RWPE2 (cell line): ENCODE measurements at regions not wholly inside any gene's neighbourhood (a gene's known extent, or its start where the extent isn't known, plus 50 kb on each side); places are given as distances from the start of the nearest gene placed in this dataset.

ENCODE experiments used
- ATAC-seq: fragments of 200-7000 bp; cut with Tn5 transposase; 3 replicates; pipeline ENCODE4 v1.9.1; 2021; ENCODE audit warnings: low read depth
- DNase-seq: peaks from one replicate; pipeline ENCODE4 v3.0.0-alpha.2; 2020; ENCODE audit warnings: low spot score
- H3K27ac ChIP-seq: fragments of 450-650 bp; 2 replicates; pipeline ENCODE4 v1.5.1; 2017; ENCODE audit warnings: mild to moderate bottlenecking; ENCODE audit not compliant: poor library complexity, severe bottlenecking
- H3K27me3 ChIP-seq: fragments of 250-450 bp; sonication (Bioruptor Pico); 2 replicates; pipeline ENCODE4 v1.5.1; 2021; ENCODE audit warnings: mild to moderate bottlenecking, moderate library complexity; ENCODE audit not compliant: insufficient read depth, poor library complexity, severe bottlenecking
- H3K36me3 ChIP-seq: fragments of 250-450 bp; sonication (Bioruptor Pico); 2 replicates; pipeline ENCODE4 v1.5.1; 2020; ENCODE audit warnings: low read depth, mild to moderate bottlenecking, moderate library complexity
- H3K4me1 ChIP-seq: fragments of 250-450 bp; sonication (Bioruptor Pico); 2 replicates; pipeline ENCODE4 v1.5.1; 2021; ENCODE audit warnings: mild to moderate bottlenecking, moderate library complexity; ENCODE audit not compliant: insufficient read depth, poor library complexity, severe bottlenecking
- H3K4me3 ChIP-seq: fragments of 250-450 bp; sonication (Bioruptor Pico); 2 replicates; pipeline ENCODE4 v1.5.1; 2021; ENCODE audit warnings: mild to moderate bottlenecking, moderate library complexity; ENCODE audit not compliant: severe bottlenecking
- H3K9me3 ChIP-seq: fragments of 250-450 bp; sonication (Bioruptor Pico); 2 replicates; pipeline ENCODE4 v1.5.1; 2021; ENCODE audit warnings: mild to moderate bottlenecking, moderate library complexity; ENCODE audit not compliant: severe bottlenecking
- TF ChIP-seq, protein P1 (sequence below): fragments of 450-650 bp; IDR thresholded peaks from one replicate; pipeline ENCODE4 v1.5.1; 2017; ENCODE audit warnings: mild to moderate bottlenecking, moderate library complexity; ENCODE audit not compliant: poor library complexity, severe bottlenecking

GRCh38 chr5:103851091-103851490, 288.5 kb upstream of the NUDT12 start:
- no peak for DNase-seq

GRCh38 chr5:103849934-103850333, 287.3 kb upstream of the NUDT12 start:
- H3K36me3 ChIP-seq = no peaks in the 10 kb centered on the region
- H3K27ac ChIP-seq = no peak overlapping the region
- no peaks in the 10 kb centered on the region for H3K27me3 ChIP-seq
- DNase-seq (no peak), ATAC-seq (peak; percentile 88)
- TF ChIP-seq, protein P1, sequence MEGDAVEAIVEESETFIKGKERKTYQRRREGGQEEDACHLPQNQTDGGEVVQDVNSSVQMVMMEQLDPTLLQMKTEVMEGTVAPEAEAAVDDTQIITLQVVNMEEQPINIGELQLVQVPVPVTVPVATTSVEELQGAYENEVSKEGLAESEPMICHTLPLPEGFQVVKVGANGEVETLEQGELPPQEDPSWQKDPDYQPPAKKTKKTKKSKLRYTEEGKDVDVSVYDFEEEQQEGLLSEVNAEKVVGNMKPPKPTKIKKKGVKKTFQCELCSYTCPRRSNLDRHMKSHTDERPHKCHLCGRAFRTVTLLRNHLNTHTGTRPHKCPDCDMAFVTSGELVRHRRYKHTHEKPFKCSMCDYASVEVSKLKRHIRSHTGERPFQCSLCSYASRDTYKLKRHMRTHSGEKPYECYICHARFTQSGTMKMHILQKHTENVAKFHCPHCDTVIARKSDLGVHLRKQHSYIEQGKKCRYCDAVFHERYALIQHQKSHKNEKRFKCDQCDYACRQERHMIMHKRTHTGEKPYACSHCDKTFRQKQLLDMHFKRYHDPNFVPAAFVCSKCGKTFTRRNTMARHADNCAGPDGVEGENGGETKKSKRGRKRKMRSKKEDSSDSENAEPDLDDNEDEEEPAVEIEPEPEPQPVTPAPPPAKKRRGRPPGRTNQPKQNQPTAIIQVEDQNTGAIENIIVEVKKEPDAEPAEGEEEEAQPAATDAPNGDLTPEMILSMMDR = no peak
- peaks cover 12% of the 10 kb centered on the region for H3K4me1 ChIP-seq
- no peaks in the 10 kb centered on the region for H3K9me3 ChIP-seq
- no peak overlapping the region for H3K4me3 ChIP-seq

More at GRCh38 chr5:103851091-103851490, 288.5 kb upstream of the NUDT12 start:
- TF ChIP-seq, protein P1 = no peak
- H3K4me1 ChIP-seq = peaks cover 12% of the 10 kb centered on the region
- no peaks in the 10 kb centered on the region for H3K36me3 ChIP-seq
- H3K9me3 ChIP-seq = no peaks in the 10 kb centered on the region
- no peak for ATAC-seq
- no peak overlapping the region for H3K4me3 ChIP-seq
- no peak overlapping the region for H3K27ac ChIP-seq
- H3K27me3 ChIP-seq = no peaks in the 10 kb centered on the region

DNA sequence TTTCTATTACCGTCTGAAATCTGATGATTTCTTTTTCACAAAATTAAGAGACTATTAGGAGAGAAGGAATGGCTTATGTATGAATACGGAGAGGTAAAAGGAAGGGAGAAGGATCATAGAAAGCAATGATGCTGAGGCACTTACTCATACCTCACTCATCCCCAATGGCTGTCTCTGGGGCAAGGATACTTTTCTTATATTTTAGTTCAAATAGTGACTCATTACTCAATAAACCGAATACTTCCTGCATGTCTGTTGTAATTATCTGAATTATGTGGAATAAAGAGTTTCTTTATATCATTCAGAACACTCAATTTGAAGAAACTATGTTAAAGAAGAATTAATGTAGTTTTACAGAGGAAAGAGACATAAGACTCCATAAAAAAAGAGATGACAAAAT, 284.5 kb upstream of the NUDT12 start:
- ATAC-seq (peak; percentile 66; the same call in 2 of the 3 replicates), DNase-seq (no peak)
- no peak overlapping the region for H3K4me3 ChIP-seq
- H3K36me3 ChIP-seq = no peaks in the 10 kb centered on the region
- H3K9me3 ChIP-seq = no peaks in the 10 kb centered on the region
- peak overlapping the region; percentile 32 for H3K27ac ChIP-seq
- TF ChIP-seq, protein P1 = no peak
- peaks cover 12% of the 10 kb centered on the region for H3K4me1 ChIP-seq
- H3K27me3 ChIP-seq = no peaks in the 10 kb centered on the region

DNA sequence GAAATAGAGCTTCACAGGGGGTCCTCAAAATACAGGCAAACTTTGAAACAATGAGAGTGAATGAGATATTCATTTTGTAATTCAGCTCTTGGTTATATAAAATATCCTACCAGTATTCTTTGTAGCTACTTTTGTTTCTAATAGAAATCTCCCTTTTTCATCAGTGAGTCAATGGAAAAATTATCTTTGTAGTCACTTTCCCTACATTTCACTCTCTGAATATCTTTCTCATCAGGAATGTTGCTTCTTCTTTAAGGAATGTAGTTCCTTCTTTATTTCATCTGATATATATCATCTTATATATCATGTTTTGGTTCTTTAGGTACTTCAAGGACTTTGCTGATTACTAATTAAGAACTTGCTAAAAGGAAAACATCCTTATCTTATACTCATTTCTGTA, 280.3 kb upstream of the NUDT12 start:
- Histone ChIP-seq H3K27me3 (no peaks in the 10 kb centered on the region), H3K9me3 (no peaks in the 10 kb centered on the region), H3K36me3 (no peaks in the 10 kb centered on the region), H3K27ac (no peak overlapping the region), H3K4me3 (no peak overlapping the region), H3K4me1 (peaks cover 7% of the 10 kb centered on the region)
- TF ChIP-seq, protein P1 = no peak
- no peak for ATAC-seq
- no peak for DNase-seq

GRCh38 chr5:103840600-103840999, 278.0 kb upstream of the NUDT12 start:
- TF ChIP-seq, protein P1 = no peak
- Histone ChIP-seq H3K36me3 (no peaks in the 10 kb centered on the region), H3K4me1 (no peaks in the 10 kb centered on the region), H3K9me3 (no peaks in the 10 kb centered on the region), H3K27ac (no peak overlapping the region), H3K27me3 (no peaks in the 10 kb centered on the region), H3K4me3 (no peak overlapping the region)
- DNase-seq = no peak
- no peak for ATAC-seq
